Peyer's patch (tissue), 4 donors: ENCODE measurements at regions not wholly inside any gene's neighbourhood (a gene's known extent, or its start where the extent isn't known, plus 50 kb on each side); places are given as distances from the start of the nearest gene placed in this dataset.

Experiments
- POLR2A ChIP-seq, 2 donors: fragments of 450-650 bp; IDR thresholded peaks; one replicate each; pipeline ENCODE4 v1.5.1; 2017; ENCODE audit warnings: antibody characterized with exemption in 2 of 2, mild to moderate bottlenecking in 2 of 2, moderate library complexity in 2 of 2
- TF ChIP-seq, protein P1 (sequence below), 6 experiments: fragments of 450-650 bp in 4 of 6; fragments of 200-600 bp in 2 of 6; sonication (generic) in 1 of 6; IDR thresholded peaks; one replicate each; pipeline ENCODE4 v1.5.1; 2017 to 2019; ENCODE audit warnings: antibody characterized with exemption in 6 of 6, mild to moderate bottlenecking in 3 of 6, moderate library complexity in 1 of 6

DNA sequence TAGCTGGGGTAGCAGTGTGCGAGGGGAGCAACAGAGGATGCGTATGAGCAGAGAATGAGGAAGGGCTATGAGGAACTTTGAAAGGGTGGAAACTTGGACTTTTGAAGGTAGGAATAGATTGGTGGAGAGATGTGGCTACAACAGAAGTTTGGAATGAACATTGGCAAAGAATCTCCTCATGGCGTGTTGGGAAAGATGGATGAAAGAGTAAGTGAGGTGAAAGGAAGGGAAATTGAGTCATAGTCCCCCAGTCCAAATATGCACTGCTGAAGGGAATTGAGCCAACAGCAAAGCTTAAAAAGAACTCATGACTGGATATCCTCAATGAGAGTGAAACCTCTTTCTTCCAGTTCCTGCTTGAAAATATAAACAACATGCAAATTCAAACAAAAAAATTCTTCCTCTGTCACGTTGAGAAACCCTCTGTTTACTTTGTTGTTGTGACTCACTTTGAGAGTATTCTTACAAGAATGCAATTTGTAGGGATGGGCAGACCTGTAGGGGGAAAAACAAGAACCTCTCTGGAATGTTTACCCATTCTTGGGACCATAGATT is 313.2 kb upstream of the KCNJ16 start:
- TF ChIP-seq, protein P1, sequence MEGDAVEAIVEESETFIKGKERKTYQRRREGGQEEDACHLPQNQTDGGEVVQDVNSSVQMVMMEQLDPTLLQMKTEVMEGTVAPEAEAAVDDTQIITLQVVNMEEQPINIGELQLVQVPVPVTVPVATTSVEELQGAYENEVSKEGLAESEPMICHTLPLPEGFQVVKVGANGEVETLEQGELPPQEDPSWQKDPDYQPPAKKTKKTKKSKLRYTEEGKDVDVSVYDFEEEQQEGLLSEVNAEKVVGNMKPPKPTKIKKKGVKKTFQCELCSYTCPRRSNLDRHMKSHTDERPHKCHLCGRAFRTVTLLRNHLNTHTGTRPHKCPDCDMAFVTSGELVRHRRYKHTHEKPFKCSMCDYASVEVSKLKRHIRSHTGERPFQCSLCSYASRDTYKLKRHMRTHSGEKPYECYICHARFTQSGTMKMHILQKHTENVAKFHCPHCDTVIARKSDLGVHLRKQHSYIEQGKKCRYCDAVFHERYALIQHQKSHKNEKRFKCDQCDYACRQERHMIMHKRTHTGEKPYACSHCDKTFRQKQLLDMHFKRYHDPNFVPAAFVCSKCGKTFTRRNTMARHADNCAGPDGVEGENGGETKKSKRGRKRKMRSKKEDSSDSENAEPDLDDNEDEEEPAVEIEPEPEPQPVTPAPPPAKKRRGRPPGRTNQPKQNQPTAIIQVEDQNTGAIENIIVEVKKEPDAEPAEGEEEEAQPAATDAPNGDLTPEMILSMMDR (IDR thresholded peaks at IDR 0.05): no peak
- no peak for TF ChIP-seq POLR2A (IDR thresholded peaks at IDR 0.05)
